SKM-1 treated with dmso at 0.1 percent for 144 hours (cell line): ENCODE measurements at regions not wholly inside any gene's neighbourhood (a gene's known extent, or its start where the extent isn't known, plus 50 kb on each side); places are given as distances from the start of the nearest gene placed in this dataset.
"Not testable (repeated sequence)": the region's sequence is repeated elsewhere in the genome, so short reads cannot be mapped to it uniquely, and the experiment has no call there.

Experiments
- DNase-seq: peaks from one replicate; lab custom pipeline; 2025; ENCODE audit not compliant: unreplicated experiment; lab: John Stamatoyannopoulos, UW

- no peak for DNase-seq
Measured at GRCh38 chr2:195470622-195471021, 186.4 kb upstream of the SLC39A10 start.

- DNase-seq = no peak
Measured at GRCh38 chr2:195468771-195469170, 188.3 kb upstream of the SLC39A10 start.

GRCh38 chr2:195466427-195466826 is 190.6 kb upstream of the SLC39A10 start:
- DNase-seq = no peak

GRCh38 chr2:195461010-195461409 is 196.0 kb upstream of the SLC39A10 start:
- no peak for DNase-seq

- DNase-seq = no peak
Measured at GRCh38 chr2:195458936-195459335, 198.1 kb upstream of the SLC39A10 start.

GRCh38 chr2:195457873-195458272 is 199.2 kb upstream of the SLC39A10 start:
- DNase-seq = no peak

GRCh38 chr2:195456771-195457170 is 200.3 kb upstream of the SLC39A10 start:
- no peak for DNase-seq

GRCh38 chr2:195451160-195451559 is 205.9 kb upstream of the SLC39A10 start:
- DNase-seq = no peak

GRCh38 chr2:195450552-195451113 is 206.4 kb upstream of the SLC39A10 start:
- no peak for DNase-seq

GRCh38 chr2:195447323-195447975 is 209.6 kb upstream of the SLC39A10 start:
- DNase-seq = no peak

- DNase-seq = no peak
Measured at GRCh38 chr2:195445639-195446038, 211.4 kb upstream of the SLC39A10 start.

- DNase-seq = no peak
Measured at GRCh38 chr2:195443926-195444325, 213.1 kb upstream of the SLC39A10 start.

GRCh38 chr2:195442458-195443175 is 214.4 kb upstream of the SLC39A10 start:
- no peak for DNase-seq

GRCh38 chr2:195438692-195439091 is 218.3 kb upstream of the SLC39A10 start:
- DNase-seq = no peak

- no peak for DNase-seq
Measured at GRCh38 chr2:195437521-195437920, 219.5 kb upstream of the SLC39A10 start.

- DNase-seq = no peak
Measured at GRCh38 chr2:195434346-195434745, 222.7 kb upstream of the SLC39A10 start.

GRCh38 chr2:195433729-195434128 is 223.3 kb upstream of the SLC39A10 start:
- not testable (repeated sequence) for DNase-seq

GRCh38 chr2:195428673-195429072 is 228.4 kb upstream of the SLC39A10 start:
- DNase-seq = no peak

GRCh38 chr2:195425328-195425727 is 231.7 kb upstream of the SLC39A10 start:
- DNase-seq = no peak

GRCh38 chr2:195419033-195419432 is 238.0 kb upstream of the SLC39A10 start:
- DNase-seq = no peak

GRCh38 chr2:195414537-195415100 is 242.4 kb upstream of the SLC39A10 start:
- DNase-seq = no peak

- DNase-seq = no peak
Measured at GRCh38 chr2:195413944-195414343, 243.1 kb upstream of the SLC39A10 start.
